Right atrium auricular region (tissue), 2 donors: ENCODE measurements at regions not wholly inside any gene's neighbourhood (a gene's known extent, or its start where the extent isn't known, plus 50 kb on each side); places are given as distances from the start of the nearest gene placed in this dataset.
"Not testable (repeated sequence)": the region's sequence is repeated elsewhere in the genome, so short reads cannot be mapped to it uniquely, and the experiment has no call there.

ENCODE experiments used
- DNase-seq: peaks from one replicate; pipeline ENCODE4 v3.0.0-alpha.2; 2019; ENCODE audit warnings: low spot score
- H3K27ac ChIP-seq, 2 donors: fragments of 200-600 bp; sonication (generic); 1 replicate in 1 of 2; 2 replicates in 1 of 2; pipeline ENCODE4 v1.5.1; 2016 to 2019
- H3K27me3 ChIP-seq, 2 donors: fragments of 200-600 bp; sonication (generic); one replicate each; pipeline versions ENCODE4 v1.5.1 to v1.6.0; 2017 to 2019
- H3K36me3 ChIP-seq: fragments of 200-600 bp; sonication (generic); one replicate; pipeline ENCODE4 v1.5.1; 2016
- H3K4me1 ChIP-seq, 2 donors: fragments of 200-600 bp; sonication (generic); one replicate each; pipeline versions ENCODE4 v1.5.1 to v1.6.0; 2017 to 2019
- H3K4me3 ChIP-seq, 2 donors: fragments of 200-600 bp; sonication (generic); 1 replicate in 1 of 2; 2 replicates in 1 of 2; pipeline ENCODE4 v1.5.1; 2017 to 2019; ENCODE audit warnings: mild to moderate bottlenecking in 1 of 2, moderate library complexity in 1 of 2
- H3K9me3 ChIP-seq, 2 donors: fragments of 200-600 bp; sonication (generic); one replicate each; pipeline ENCODE4 v1.5.1; 2019
- TF ChIP-seq, protein P1 (sequence below), 2 donors: fragments of 200-600 bp; sonication (generic); IDR thresholded peaks; one replicate each; pipeline ENCODE4 v1.5.1; 2019; ENCODE audit warnings: antibody characterized with exemption in 2 of 2

DNA sequence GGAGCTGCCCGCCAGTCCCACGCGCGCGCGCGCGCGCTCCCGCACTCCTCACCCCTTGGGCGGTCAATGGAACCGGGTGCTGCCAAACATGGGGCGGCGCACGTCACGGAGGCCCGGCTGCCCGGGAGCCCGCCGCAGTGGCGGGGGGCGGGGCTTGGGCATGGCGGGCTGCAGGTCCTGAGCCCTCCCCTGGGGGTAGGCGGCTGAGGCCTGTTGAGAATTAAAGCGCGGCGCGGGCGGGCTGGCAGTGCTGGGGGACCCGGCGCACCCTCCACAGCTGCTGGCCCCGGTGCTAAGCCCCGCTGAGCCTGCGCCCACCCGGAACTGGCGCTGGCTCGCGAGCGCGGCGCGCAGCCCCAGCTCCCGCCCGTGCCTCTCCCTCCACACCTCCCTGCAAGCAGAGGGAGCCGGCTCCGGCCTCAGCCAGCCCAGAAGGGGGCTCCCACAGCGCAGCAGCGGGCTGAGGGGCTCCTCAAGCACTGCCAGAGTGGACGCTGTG lies 634.2 kb downstream of the ANKRD7 start:
- Histone ChIP-seq H3K27me3 (no peaks in the 10 kb centered on the region), H3K27ac (no peak overlapping the region), H3K36me3 (no peaks in the 10 kb centered on the region), H3K4me3 (no peak overlapping the region), H3K4me1 (no peaks in the 10 kb centered on the region), H3K9me3 (no peaks in the 10 kb centered on the region)
- no peak for DNase-seq
- TF ChIP-seq, protein P1, sequence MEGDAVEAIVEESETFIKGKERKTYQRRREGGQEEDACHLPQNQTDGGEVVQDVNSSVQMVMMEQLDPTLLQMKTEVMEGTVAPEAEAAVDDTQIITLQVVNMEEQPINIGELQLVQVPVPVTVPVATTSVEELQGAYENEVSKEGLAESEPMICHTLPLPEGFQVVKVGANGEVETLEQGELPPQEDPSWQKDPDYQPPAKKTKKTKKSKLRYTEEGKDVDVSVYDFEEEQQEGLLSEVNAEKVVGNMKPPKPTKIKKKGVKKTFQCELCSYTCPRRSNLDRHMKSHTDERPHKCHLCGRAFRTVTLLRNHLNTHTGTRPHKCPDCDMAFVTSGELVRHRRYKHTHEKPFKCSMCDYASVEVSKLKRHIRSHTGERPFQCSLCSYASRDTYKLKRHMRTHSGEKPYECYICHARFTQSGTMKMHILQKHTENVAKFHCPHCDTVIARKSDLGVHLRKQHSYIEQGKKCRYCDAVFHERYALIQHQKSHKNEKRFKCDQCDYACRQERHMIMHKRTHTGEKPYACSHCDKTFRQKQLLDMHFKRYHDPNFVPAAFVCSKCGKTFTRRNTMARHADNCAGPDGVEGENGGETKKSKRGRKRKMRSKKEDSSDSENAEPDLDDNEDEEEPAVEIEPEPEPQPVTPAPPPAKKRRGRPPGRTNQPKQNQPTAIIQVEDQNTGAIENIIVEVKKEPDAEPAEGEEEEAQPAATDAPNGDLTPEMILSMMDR (IDR thresholded peaks at IDR 0.05) = no peak

GRCh38 chr7:118861581-118861980 lies 637.1 kb downstream of the ANKRD7 start:
- DNase-seq = no peak
- TF ChIP-seq, protein P1 (IDR thresholded peaks at IDR 0.05) = no peak
- Histone ChIP-seq H3K9me3 (no peaks in the 10 kb centered on the region), H3K36me3 (no peaks in the 10 kb centered on the region), H3K4me1 (no peaks in the 10 kb centered on the region), H3K4me3 (no peak overlapping the region), H3K27ac (no peak overlapping the region), H3K27me3 (no peaks in the 10 kb centered on the region)

GRCh38 chr7:118862740-118863139 lies 638.2 kb downstream of the ANKRD7 start:
- no peak for DNase-seq
- Histone ChIP-seq H3K4me1 (no peaks in the 10 kb centered on the region), H3K27ac (no peak overlapping the region), H3K36me3 (no peaks in the 10 kb centered on the region), H3K4me3 (no peak overlapping the region), H3K9me3 (no peaks in the 10 kb centered on the region), H3K27me3 (no peaks in the 10 kb centered on the region)
- TF ChIP-seq, protein P1 (IDR thresholded peaks at IDR 0.05) = no peak

- Histone ChIP-seq H3K36me3 (no peaks in the 10 kb centered on the region), H3K9me3 (no peaks in the 10 kb centered on the region), H3K4me3 (no peak overlapping the region), H3K4me1 (no peaks in the 10 kb centered on the region), H3K27me3 (no peaks in the 10 kb centered on the region), H3K27ac (no peak overlapping the region)
- TF ChIP-seq, protein P1 (IDR thresholded peaks at IDR 0.05) = no peak
- DNase-seq = no peak
These were observed 639.5 kb downstream of the ANKRD7 start for GRCh38 chr7:118863966-118864365.

GRCh38 chr7:118867860-118868259 lies 643.4 kb downstream of the ANKRD7 start:
- H3K4me3 ChIP-seq = no peak overlapping the region
- H3K27me3 ChIP-seq = no peaks in the 10 kb centered on the region
- no peaks in the 10 kb centered on the region for H3K4me1 ChIP-seq
- H3K36me3 ChIP-seq = no peaks in the 10 kb centered on the region
- no peak overlapping the region for H3K27ac ChIP-seq
- no peak for DNase-seq
- H3K9me3 ChIP-seq = no peaks in the 10 kb centered on the region
- TF ChIP-seq, protein P1 (IDR thresholded peaks at IDR 0.05) = no peak

GRCh38 chr7:118869141-118869540 lies 644.6 kb downstream of the ANKRD7 start:
- H3K27ac ChIP-seq, DNase-seq, H3K9me3 ChIP-seq, H3K36me3 ChIP-seq, H3K27me3 ChIP-seq, H3K4me3 ChIP-seq, H3K4me1 ChIP-seq: not testable (repeated sequence)
